ENCODE measurements at regions not wholly inside any gene's neighbourhood (a gene's known extent, or its start where the extent isn't known, plus 50 kb on each side); places are given as distances from the start of the nearest gene placed in this dataset.

- TF ChIP-seq POLR2A (IDR thresholded peaks at IDR 0.05; ENCODE audit: insufficient read depth in 1 of 2, low read depth in 2 of 2, low read length in 2 of 2), result no peak
- TF ChIP-seq ZNF589 (CRISPR knock-in tag; conservative IDR thresholded peaks at IDR 0.05), result no peak
- TF ChIP-seq IRF9 (CRISPR knock-in tag; IDR thresholded peaks at IDR 0.05; ENCODE audit: borderline replicate concordance), result no peak
- TF ChIP-seq ARID3A (IDR thresholded peaks at IDR 0.05; ENCODE audit: low read depth, low read length), result no peak
- TF ChIP-seq SIX4 (CRISPR knock-in tag; IDR thresholded peaks at IDR 0.05), result no peak
- TF ChIP-seq SCMH1 (CRISPR knock-in tag; IDR thresholded peaks at IDR 0.05; ENCODE audit: borderline replicate concordance), result no peak
- TF ChIP-seq BHLHE40 (IDR thresholded peaks at IDR 0.05; ENCODE audit: low read length), result no peak
- TF ChIP-seq HOMEZ (CRISPR knock-in tag; IDR thresholded peaks at IDR 0.05; ENCODE audit: low read depth), result no peak
- TF ChIP-seq KAT2B (IDR thresholded peaks at IDR 0.05; ENCODE audit: borderline replicate concordance, low read depth, low read length), result no peak
- TF ChIP-seq CTCF (CRISPR knock-in tag; IDR thresholded peaks at IDR 0.05), result no peak
These were observed 224.1 kb downstream of the BUB3 start for GRCh38 chr10:123378302-123378701.

All from HepG2 (cell line).